Panc1 (cell line): ENCODE measurements at regions not wholly inside any gene's neighbourhood (a gene's known extent, or its start where the extent isn't known, plus 50 kb on each side); places are given as distances from the start of the nearest gene placed in this dataset.
"Not testable (repeated sequence)": the region's sequence is repeated elsewhere in the genome, so short reads cannot be mapped to it uniquely, and the experiment has no call there.

Source experiments
- ATAC-seq: fragments of 200-7000 bp; cut with Tn5 transposase; 2 replicates; pipeline ENCODE4 v1.9.1; 2020; ENCODE audit warnings: mild to moderate bottlenecking, moderate library complexity
- BruUV-seq: library from RNA; stranded (reverse); fragments of 400-500 nt; replicated peaks from 2 replicates; lab custom pipeline; 2021; lab: Mats Ljungman, UMichigan
- CTCF ChIA-PET: fragments of 300-600 bp; sonication (Branson Sonifier 250); formaldehyde crosslinking; loops from one replicate; lab custom pipeline; 2022; ENCODE audit warnings: antibody characterized with exemption; lab: Charles Lee
- POLR2A ChIA-PET: fragments of 300-600 bp; sonication (Branson Sonifier 250); formaldehyde crosslinking; loops from one replicate; lab custom pipeline; 2022; ENCODE audit warnings: antibody characterized with exemption; lab: Charles Lee
- DNase-seq: peaks from one replicate; pipeline ENCODE4 v3.0.0-alpha.2; 2010; ENCODE audit warnings: low read depth, low spot score
- H3K27ac ChIP-seq: 2 replicates; pipeline ENCODE4 v1.5.1; 2011; ENCODE audit warnings: mild to moderate bottlenecking, low read length, inconsistent platforms
- H3K27me3 ChIP-seq: fragments of 200-500 bp; sonication (Bioruptor generic); 2 replicates; pipeline ENCODE4 v1.6.0; 2014; ENCODE audit warnings: low read length, inconsistent platforms; ENCODE audit not compliant: control insufficient read depth, insufficient read depth
- H3K36me3 ChIP-seq: fragments of 200-500 bp; sonication (Bioruptor generic); 2 replicates; pipeline ENCODE4 v1.5.1; 2014; ENCODE audit warnings: inconsistent platforms, mild to moderate bottlenecking, low read length, moderate library complexity; ENCODE audit not compliant: control insufficient read depth, insufficient read depth
- H3K4me1 ChIP-seq: 2 replicates; pipeline ENCODE4 v1.5.1; 2011; ENCODE audit warnings: inconsistent platforms, mild to moderate bottlenecking, low read length, moderate library complexity; ENCODE audit not compliant: control insufficient read depth, insufficient read depth
- H3K4me3 ChIP-seq, 2 experiments: 2 replicates each; pipeline ENCODE4 v1.5.1; 2011 to 2012; ENCODE audit warnings: low read depth in 2 of 2, low read length in 2 of 2, mild to moderate bottlenecking in 2 of 2, inconsistent platforms in 1 of 2, moderate library complexity in 1 of 2
- H3K9me3 ChIP-seq: fragments of 200-500 bp; sonication (Bioruptor generic); 2 replicates; pipeline ENCODE4 v1.5.1; 2014; ENCODE audit warnings: low read depth, mild to moderate bottlenecking, inconsistent platforms, low read length, moderate library complexity; ENCODE audit not compliant: control insufficient read depth, insufficient read depth
- POLR2AphosphoS5 ChIP-seq: IDR thresholded peaks from 2 replicates; pipeline ENCODE4 v1.6.1; 2012; ENCODE audit warnings: mild to moderate bottlenecking, low read depth, low read length, moderate library complexity
- SIN3A ChIP-seq: IDR thresholded peaks from 2 replicates; pipeline ENCODE4 v1.6.1; 2012; ENCODE audit warnings: low read depth, mild to moderate bottlenecking, low read length, moderate library complexity, borderline replicate concordance; ENCODE audit not compliant: insufficient read depth
- TCF7L2 ChIP-seq: IDR thresholded peaks from 2 replicates; pipeline ENCODE4 v1.6.1; 2011; ENCODE audit warnings: mild to moderate bottlenecking, low read depth, low read length, inconsistent platforms
- in situ Hi-C: cut with HindIII; loops from 2 replicates; pipeline ENCODE4 v1.10.0; 2016; ENCODE audit warnings: low sequenced_read_pairs, low pct_unique_long_range_greater_than_20kb
- intact Hi-C: fragments of 100-400 bp; cut with micrococcal nuclease; formaldehyde crosslinking; loops from one replicate; pipeline ENCODE4 v1.10.0; 2022; ENCODE audit not compliant: unreplicated experiment
- TF ChIP-seq, protein P1 (sequence below): fragments of 450-650 bp; IDR thresholded peaks from 2 replicates; pipeline ENCODE4 v1.5.1; 2017; ENCODE audit warnings: mild to moderate bottlenecking
- TF ChIP-seq, protein P2 (sequence below), 2 experiments: IDR thresholded peaks; 2 replicates each; pipeline ENCODE4 v1.6.1; 2011 to 2012; ENCODE audit warnings: low read depth in 2 of 2, control low read depth in 1 of 2, low read length in 1 of 2, mild to moderate bottlenecking in 1 of 2, moderate library complexity in 1 of 2; ENCODE audit not compliant: insufficient read depth in 1 of 2

DNA sequence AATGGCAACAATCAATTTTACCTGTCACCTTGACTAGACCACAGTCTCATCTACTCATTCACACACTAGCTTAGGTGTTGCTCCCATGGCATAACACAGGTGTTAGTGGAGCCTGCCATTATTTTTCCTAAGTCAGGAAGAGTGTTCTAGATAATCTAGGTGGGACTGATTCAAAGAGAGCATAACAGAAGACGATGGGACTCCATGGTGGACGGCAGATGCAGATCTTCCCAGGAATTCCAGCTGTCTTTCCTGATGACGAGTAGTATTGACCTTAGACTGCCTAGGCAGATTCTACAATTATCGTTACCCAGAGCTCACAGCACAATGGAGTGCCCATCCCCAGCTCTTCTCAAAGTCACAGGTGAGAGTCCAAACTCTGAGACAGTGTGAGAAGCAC lies 589.0 kb downstream of the TMEM121 start:
- Histone ChIP-seq H3K27ac (no peak overlapping the region), H3K36me3 (no peaks in the 10 kb centered on the region), H3K9me3 (no peaks in the 10 kb centered on the region), H3K4me1 (no peaks in the 10 kb centered on the region), H3K27me3 (peaks cover 3% of the 10 kb centered on the region; the same call in 1 of the 2 replicates), H3K4me3 (no peak overlapping the region)
- TF ChIP-seq SIN3A = no peak
- no TSS peak for BruUV-seq
- DNase-seq (no peak), ATAC-seq (no peak)
- POLR2A ChIA-PET = no interaction called here
- intact Hi-C loops = no loop called here
- in situ Hi-C loops = no loop called here
- CTCF ChIA-PET = no interaction called here

DNA sequence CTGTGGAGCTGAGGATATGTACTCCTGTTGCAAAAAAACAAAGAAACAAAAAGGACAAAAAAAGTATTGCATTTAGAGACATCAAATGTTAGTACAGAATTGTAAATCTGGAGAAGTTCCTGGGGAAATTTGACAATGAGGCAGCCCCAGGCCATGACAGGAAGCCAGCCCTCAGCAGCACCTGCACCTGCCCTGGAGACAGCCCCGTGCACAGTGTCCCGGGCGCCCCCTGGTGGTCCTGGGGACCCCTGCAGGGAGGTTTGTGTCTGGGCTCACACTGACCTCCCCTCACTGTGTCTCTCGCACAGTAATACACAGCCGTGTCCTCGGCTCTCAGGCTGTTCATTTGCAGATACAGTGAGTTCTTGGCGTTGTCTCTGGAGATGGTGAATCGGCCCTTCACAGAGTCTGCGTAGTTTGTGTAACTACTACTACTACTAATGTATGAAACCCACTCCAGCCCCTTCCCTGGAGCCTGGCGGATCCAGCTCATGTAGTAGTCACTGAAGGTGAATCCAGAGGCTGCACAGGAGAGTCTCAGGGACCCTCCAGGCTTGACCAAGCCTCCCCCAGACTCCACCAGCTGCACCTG lies 590.1 kb downstream of the TMEM121 start:
- CTCF ChIA-PET = interaction anchor here (0.7 kb wide), 1 partner anchor 119 kb away, joined by 6 read pairs; no protein-coding TSS in a partner anchor
- intact Hi-C loops, ATAC-seq, H3K4me3 ChIP-seq, H3K27me3 ChIP-seq, in situ Hi-C loops, H3K27ac ChIP-seq, H3K36me3 ChIP-seq, DNase-seq, H3K4me1 ChIP-seq, BruUV-seq, POLR2A ChIA-PET, H3K9me3 ChIP-seq: not testable (repeated sequence)
- TF ChIP-seq, protein P1, sequence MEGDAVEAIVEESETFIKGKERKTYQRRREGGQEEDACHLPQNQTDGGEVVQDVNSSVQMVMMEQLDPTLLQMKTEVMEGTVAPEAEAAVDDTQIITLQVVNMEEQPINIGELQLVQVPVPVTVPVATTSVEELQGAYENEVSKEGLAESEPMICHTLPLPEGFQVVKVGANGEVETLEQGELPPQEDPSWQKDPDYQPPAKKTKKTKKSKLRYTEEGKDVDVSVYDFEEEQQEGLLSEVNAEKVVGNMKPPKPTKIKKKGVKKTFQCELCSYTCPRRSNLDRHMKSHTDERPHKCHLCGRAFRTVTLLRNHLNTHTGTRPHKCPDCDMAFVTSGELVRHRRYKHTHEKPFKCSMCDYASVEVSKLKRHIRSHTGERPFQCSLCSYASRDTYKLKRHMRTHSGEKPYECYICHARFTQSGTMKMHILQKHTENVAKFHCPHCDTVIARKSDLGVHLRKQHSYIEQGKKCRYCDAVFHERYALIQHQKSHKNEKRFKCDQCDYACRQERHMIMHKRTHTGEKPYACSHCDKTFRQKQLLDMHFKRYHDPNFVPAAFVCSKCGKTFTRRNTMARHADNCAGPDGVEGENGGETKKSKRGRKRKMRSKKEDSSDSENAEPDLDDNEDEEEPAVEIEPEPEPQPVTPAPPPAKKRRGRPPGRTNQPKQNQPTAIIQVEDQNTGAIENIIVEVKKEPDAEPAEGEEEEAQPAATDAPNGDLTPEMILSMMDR = peak; percentile 85

DNA sequence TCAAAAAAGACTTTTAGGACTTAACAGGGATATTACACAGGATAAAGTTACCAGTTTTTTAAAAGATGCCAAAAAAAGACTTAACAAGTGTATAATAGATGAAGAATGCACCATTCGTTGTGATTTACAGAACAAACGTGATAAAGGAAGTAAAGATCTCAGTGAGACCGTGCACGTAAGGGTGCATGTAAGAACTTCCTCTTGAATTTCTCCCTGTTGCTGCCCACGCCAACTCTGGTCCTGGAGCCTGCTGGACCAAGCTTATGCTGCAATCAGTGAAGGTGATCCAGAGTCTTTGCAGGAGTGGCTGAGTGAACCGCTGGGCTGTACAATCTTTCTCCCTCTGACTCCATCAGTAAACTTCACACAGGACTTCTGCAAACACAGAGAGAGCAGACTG lies 593.7 kb downstream of the TMEM121 start:
- no peak for DNase-seq
- in situ Hi-C loops = no loop called here
- ChIA-PET POLR2A (no interaction called here), CTCF (no interaction called here)
- Histone ChIP-seq H3K27me3 (peaks cover 3% of the 10 kb centered on the region; the same call in 1 of the 2 replicates), H3K36me3 (no peaks in the 10 kb centered on the region), H3K27ac (no peak overlapping the region), H3K9me3 (no peaks in the 10 kb centered on the region), H3K4me3 (no peak overlapping the region), H3K4me1 (no peaks in the 10 kb centered on the region)
- no peak for ATAC-seq
- TF ChIP-seq SIN3A (no peak), POLR2AphosphoS5 (no peak), TCF7L2 (no peak)
- TF ChIP-seq, protein P2, sequence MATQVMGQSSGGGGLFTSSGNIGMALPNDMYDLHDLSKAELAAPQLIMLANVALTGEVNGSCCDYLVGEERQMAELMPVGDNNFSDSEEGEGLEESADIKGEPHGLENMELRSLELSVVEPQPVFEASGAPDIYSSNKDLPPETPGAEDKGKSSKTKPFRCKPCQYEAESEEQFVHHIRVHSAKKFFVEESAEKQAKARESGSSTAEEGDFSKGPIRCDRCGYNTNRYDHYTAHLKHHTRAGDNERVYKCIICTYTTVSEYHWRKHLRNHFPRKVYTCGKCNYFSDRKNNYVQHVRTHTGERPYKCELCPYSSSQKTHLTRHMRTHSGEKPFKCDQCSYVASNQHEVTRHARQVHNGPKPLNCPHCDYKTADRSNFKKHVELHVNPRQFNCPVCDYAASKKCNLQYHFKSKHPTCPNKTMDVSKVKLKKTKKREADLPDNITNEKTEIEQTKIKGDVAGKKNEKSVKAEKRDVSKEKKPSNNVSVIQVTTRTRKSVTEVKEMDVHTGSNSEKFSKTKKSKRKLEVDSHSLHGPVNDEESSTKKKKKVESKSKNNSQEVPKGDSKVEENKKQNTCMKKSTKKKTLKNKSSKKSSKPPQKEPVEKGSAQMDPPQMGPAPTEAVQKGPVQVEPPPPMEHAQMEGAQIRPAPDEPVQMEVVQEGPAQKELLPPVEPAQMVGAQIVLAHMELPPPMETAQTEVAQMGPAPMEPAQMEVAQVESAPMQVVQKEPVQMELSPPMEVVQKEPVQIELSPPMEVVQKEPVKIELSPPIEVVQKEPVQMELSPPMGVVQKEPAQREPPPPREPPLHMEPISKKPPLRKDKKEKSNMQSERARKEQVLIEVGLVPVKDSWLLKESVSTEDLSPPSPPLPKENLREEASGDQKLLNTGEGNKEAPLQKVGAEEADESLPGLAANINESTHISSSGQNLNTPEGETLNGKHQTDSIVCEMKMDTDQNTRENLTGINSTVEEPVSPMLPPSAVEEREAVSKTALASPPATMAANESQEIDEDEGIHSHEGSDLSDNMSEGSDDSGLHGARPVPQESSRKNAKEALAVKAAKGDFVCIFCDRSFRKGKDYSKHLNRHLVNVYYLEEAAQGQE (IDR thresholded peaks at IDR 0.05; ENCODE audit: insufficient read depth in 1 of 2, low read depth in 2 of 2, low read length in 1 of 2) = no peak
- TF ChIP-seq, protein P1 = no peak
- intact Hi-C loops = no loop called here
- BruUV-seq = no TSS peak
